Ishikawa (cell line): ENCODE measurements at regions not wholly inside any gene's neighbourhood (a gene's known extent, or its start where the extent isn't known, plus 50 kb on each side); places are given as distances from the start of the nearest gene placed in this dataset.

Experiments used
- CEBPB ChIP-seq: IDR thresholded peaks from 2 replicates; pipeline ENCODE4 v1.6.1; 2012
- CREB1 ChIP-seq: IDR thresholded peaks from 2 replicates; pipeline ENCODE4 v1.6.1; 2012; ENCODE audit warnings: low read depth
- EGR1 ChIP-seq: IDR thresholded peaks from 2 replicates; pipeline ENCODE4 v1.6.1; 2012
- EP300 ChIP-seq: IDR thresholded peaks from 2 replicates; pipeline ENCODE4 v1.6.1; 2012; ENCODE audit warnings: borderline replicate concordance
- FOXM1 ChIP-seq: IDR thresholded peaks from 2 replicates; pipeline ENCODE4 v1.6.1; 2012; ENCODE audit warnings: low read depth, borderline replicate concordance
- NFIC ChIP-seq: IDR thresholded peaks from 2 replicates; pipeline ENCODE4 v1.6.1; 2012
- RAD21 ChIP-seq: IDR thresholded peaks from 2 replicates; pipeline ENCODE4 v1.6.1; 2012; ENCODE audit warnings: low read depth
- REST ChIP-seq: IDR thresholded peaks from 2 replicates; pipeline ENCODE4 v1.6.1; 2012; ENCODE audit warnings: low read depth, mild to moderate bottlenecking
- TAF1 ChIP-seq: IDR thresholded peaks from 2 replicates; pipeline ENCODE4 v1.6.1; 2012; ENCODE audit warnings: low read depth, mild to moderate bottlenecking
- TCF12 ChIP-seq: IDR thresholded peaks from 2 replicates; pipeline ENCODE4 v1.6.1; 2012; ENCODE audit warnings: low read depth
- TEAD4 ChIP-seq: IDR thresholded peaks from 2 replicates; pipeline ENCODE4 v1.6.1; 2012
- YY1 ChIP-seq: IDR thresholded peaks from 2 replicates; pipeline ENCODE4 v1.6.1; 2012; ENCODE audit warnings: low read depth
- ZBTB7A ChIP-seq: IDR thresholded peaks from 2 replicates; pipeline ENCODE4 v1.6.1; 2012; ENCODE audit warnings: low read depth
- TF ChIP-seq, protein P1 (sequence below): IDR thresholded peaks from 2 replicates; pipeline ENCODE4 v1.6.1; 2012
- TF ChIP-seq, protein P2 (sequence below): IDR thresholded peaks from 2 replicates; pipeline ENCODE4 v1.6.1; 2012

DNA sequence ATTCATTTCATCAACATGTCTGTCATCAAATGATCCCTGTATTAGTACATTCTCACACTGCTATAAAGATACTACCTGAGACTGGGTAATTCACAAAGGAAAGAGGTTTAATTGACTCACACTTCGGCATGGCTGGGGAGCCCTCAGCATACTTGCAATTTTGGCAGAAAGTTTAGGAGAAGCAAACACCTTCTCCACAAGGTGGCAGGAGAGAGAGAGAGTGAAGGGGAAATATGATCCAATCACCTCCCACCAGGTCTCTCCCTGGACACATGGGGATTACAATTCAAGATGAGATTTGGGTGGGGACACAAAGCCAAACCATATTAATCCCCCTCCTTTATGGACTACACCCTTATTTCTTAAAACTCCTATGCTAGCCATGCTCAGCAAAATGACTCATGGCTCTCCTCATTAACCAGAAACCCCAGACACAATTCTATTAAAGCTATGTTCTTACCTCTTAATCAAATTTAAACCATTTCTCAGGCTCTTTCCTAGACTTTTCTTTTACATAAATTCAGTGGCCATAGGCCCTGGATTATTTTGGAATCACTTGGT lies 932.3 kb downstream of the FLRT2 start:
- TF ChIP-seq REST: no peak
- TF ChIP-seq EP300: no peak
- no peak for TF ChIP-seq CEBPB
- TF ChIP-seq, protein P1, sequence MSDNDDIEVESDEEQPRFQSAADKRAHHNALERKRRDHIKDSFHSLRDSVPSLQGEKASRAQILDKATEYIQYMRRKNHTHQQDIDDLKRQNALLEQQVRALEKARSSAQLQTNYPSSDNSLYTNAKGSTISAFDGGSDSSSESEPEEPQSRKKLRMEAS: no peak
- no peak for TF ChIP-seq YY1
- TF ChIP-seq, protein P2, sequence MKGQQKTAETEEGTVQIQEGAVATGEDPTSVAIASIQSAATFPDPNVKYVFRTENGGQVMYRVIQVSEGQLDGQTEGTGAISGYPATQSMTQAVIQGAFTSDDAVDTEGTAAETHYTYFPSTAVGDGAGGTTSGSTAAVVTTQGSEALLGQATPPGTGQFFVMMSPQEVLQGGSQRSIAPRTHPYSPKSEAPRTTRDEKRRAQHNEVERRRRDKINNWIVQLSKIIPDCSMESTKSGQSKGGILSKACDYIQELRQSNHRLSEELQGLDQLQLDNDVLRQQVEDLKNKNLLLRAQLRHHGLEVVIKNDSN: no peak
- no peak for TF ChIP-seq ZBTB7A
- TF ChIP-seq NFIC: no peak
- TF ChIP-seq FOXM1: no peak
- no peak for TF ChIP-seq EGR1
- TF ChIP-seq CREB1: no peak
- no peak for TF ChIP-seq TEAD4
- TF ChIP-seq RAD21: no peak
- TF ChIP-seq TAF1: no peak
- no peak for TF ChIP-seq TCF12

DNA sequence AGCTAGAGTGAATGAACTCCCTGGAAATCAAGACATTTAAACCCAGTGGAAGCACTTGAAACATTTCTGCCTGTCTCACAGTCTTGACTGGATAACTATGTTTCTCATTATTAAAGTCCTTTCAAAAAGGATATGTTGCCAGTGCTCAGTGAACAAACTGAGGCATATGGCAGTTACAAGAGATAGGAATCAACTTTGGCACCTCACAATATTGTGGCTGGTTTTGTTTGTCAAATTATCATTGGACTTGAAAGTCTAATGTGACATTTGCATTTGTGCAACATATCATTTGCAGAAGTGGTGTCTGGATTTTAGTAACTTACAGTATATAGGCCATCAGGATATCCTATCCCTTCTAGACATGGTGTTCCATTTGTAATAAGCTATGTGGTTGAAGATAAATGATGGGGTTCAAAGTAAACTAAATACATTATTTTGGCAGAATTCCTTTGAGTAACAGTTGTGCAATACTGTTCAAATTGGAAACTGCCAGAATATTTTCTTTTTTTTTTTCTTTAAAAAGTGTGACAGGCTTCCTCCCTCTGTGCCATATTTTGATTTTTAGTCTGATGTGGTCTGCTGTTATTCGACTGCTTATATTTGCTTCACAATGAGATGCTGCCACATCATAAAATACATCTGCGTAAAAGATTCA lies 927.7 kb downstream of the FLRT2 start:
- TF ChIP-seq FOXM1: no peak
- TF ChIP-seq RAD21: no peak
- no peak for TF ChIP-seq CREB1
- no peak for TF ChIP-seq EP300
- TF ChIP-seq TAF1: no peak
- no peak for TF ChIP-seq EGR1
- TF ChIP-seq ZBTB7A: no peak
- TF ChIP-seq CEBPB: no peak
- TF ChIP-seq, protein P1: no peak
- no peak for TF ChIP-seq REST
- no peak for TF ChIP-seq YY1
- TF ChIP-seq, protein P2: no peak
- no peak for TF ChIP-seq NFIC
- TF ChIP-seq TCF12: no peak
- TF ChIP-seq TEAD4: no peak

DNA sequence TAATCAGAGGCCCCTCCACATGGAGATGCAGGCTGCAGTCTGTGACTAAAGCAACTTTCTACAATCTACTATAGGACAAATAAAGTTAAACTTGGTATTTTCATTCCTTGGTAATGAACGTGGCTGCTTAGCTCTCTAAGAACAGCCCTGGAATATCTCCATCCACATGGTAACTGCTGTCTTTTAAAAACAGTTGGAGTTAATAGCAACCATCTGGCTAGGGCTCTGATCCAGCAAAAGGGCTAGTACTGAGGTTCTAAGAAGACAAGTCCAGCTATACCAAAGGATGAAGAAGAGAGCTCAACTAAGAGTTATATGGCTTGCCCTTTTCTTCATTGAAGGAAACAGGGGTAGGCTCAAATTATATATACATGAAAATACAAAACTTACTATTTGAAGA lies 920.1 kb downstream of the FLRT2 start:
- TF ChIP-seq, protein P2: no peak
- no peak for TF ChIP-seq TEAD4
- TF ChIP-seq, protein P1: no peak
- no peak for TF ChIP-seq TAF1
- TF ChIP-seq REST: no peak
- no peak for TF ChIP-seq CEBPB
- TF ChIP-seq NFIC: no peak
- no peak for TF ChIP-seq EP300
- no peak for TF ChIP-seq YY1
- no peak for TF ChIP-seq FOXM1
- no peak for TF ChIP-seq RAD21
- TF ChIP-seq ZBTB7A: no peak
- TF ChIP-seq TCF12: no peak
- no peak for TF ChIP-seq CREB1
- no peak for TF ChIP-seq EGR1
